HG03066 (cell line): ENCODE measurements at regions not wholly inside any gene's neighbourhood (a gene's known extent, or its start where the extent isn't known, plus 50 kb on each side); places are given as distances from the start of the nearest gene placed in this dataset.

Experiments
- ATAC-seq: cut with Tn5 transposase; IDR thresholded peaks from one replicate; pipeline ENCODE4 v1.9.1; 2021; ENCODE audit warnings: low read depth; ENCODE audit not compliant: unreplicated experiment

GRCh38 chr7:156490021-156490800, 150.4 kb upstream of the RNF32 start:
- no peak for ATAC-seq

GRCh38 chr7:156487811-156488533, 152.6 kb upstream of the RNF32 start:
- no peak for ATAC-seq

GRCh38 chr7:156480671-156481070, 159.9 kb upstream of the RNF32 start:
- no peak for ATAC-seq

GRCh38 chr7:156479596-156479995, 161.0 kb upstream of the RNF32 start:
- ATAC-seq, result no peak

GRCh38 chr7:156478486-156478885, 162.1 kb upstream of the RNF32 start:
- ATAC-seq, result no peak

- no peak for ATAC-seq
These were observed 164.9 kb upstream of the RNF32 start for GRCh38 chr7:156475666-156476065.

GRCh38 chr7:156475179-156475578, 165.4 kb upstream of the RNF32 start:
- ATAC-seq, result no peak

GRCh38 chr7:156474241-156474743, 166.3 kb upstream of the RNF32 start:
- no peak for ATAC-seq

- no peak for ATAC-seq
These were observed 166.9 kb upstream of the RNF32 start for GRCh38 chr7:156473476-156474240.

- ATAC-seq, result no peak
These were observed 168.3 kb upstream of the RNF32 start for GRCh38 chr7:156472267-156472666.

- ATAC-seq, result no peak
These were observed 169.9 kb upstream of the RNF32 start for GRCh38 chr7:156470399-156471320.

GRCh38 chr7:156466955-156467625, 173.5 kb upstream of the RNF32 start:
- ATAC-seq, result no peak

- ATAC-seq, result no peak
These were observed 174.3 kb upstream of the RNF32 start for GRCh38 chr7:156466272-156466671.

GRCh38 chr7:156465186-156465585, 175.4 kb upstream of the RNF32 start:
- no peak for ATAC-seq

- ATAC-seq, result no peak
These were observed 176.2 kb upstream of the RNF32 start for GRCh38 chr7:156464339-156464738.

- ATAC-seq, result no peak
These were observed 177.3 kb upstream of the RNF32 start for GRCh38 chr7:156463280-156463679.

GRCh38 chr7:156461881-156462665, 178.5 kb upstream of the RNF32 start:
- ATAC-seq, result no peak

- no peak for ATAC-seq
These were observed 179.5 kb upstream of the RNF32 start for GRCh38 chr7:156460858-156461627.
